ENCODE measurements at regions not wholly inside any gene's neighbourhood (a gene's known extent, or its start where the extent isn't known, plus 50 kb on each side); places are given as distances from the start of the nearest gene placed in this dataset.

- H3K27ac Mint-ChIP-seq, result no peak overlapping the region
- no peaks in the 10 kb centered on the region for H3K9me3 Mint-ChIP-seq
- H3K36me3 Mint-ChIP-seq (ENCODE audit: low read depth), result no peaks in the 10 kb centered on the region
- ATAC-seq (no peak), DNase-seq (no peak)
- no peaks in the 10 kb centered on the region for H3K27me3 Mint-ChIP-seq
- H3K4me1 Mint-ChIP-seq, result no peaks in the 10 kb centered on the region
- no peak overlapping the region for H3K4me3 Mint-ChIP-seq
These were observed 62.1 kb upstream of the CRBN start for GRCh38 chr3:3241596-3241995.

- H3K27me3 Mint-ChIP-seq, result no peaks in the 10 kb centered on the region
- H3K4me3 Mint-ChIP-seq, result no peak overlapping the region
- ATAC-seq (no peak), DNase-seq (no peak)
- no peak overlapping the region for H3K27ac Mint-ChIP-seq
- H3K4me1 Mint-ChIP-seq, result no peaks in the 10 kb centered on the region
- H3K9me3 Mint-ChIP-seq, result no peaks in the 10 kb centered on the region
- H3K36me3 Mint-ChIP-seq (ENCODE audit: low read depth), result no peaks in the 10 kb centered on the region
These were observed 61.5 kb upstream of the CRBN start for GRCh38 chr3:3240986-3241385.

GRCh38 chr3:3237979-3238378, 58.5 kb upstream of the CRBN start:
- no peaks in the 10 kb centered on the region for H3K27me3 Mint-ChIP-seq
- no peaks in the 10 kb centered on the region for H3K4me1 Mint-ChIP-seq
- H3K27ac Mint-ChIP-seq, result no peak overlapping the region
- ATAC-seq, result no peak
- DNase-seq, result no peak
- peaks cover 3% of the 10 kb centered on the region for H3K9me3 Mint-ChIP-seq
- H3K36me3 Mint-ChIP-seq (ENCODE audit: low read depth), result no peaks in the 10 kb centered on the region
- no peak overlapping the region for H3K4me3 Mint-ChIP-seq

- Mint-ChIP-seq H3K4me3 (no peak overlapping the region), H3K9me3 (peaks cover 12% of the 10 kb centered on the region), H3K27me3 (no peaks in the 10 kb centered on the region), H3K27ac (no peak overlapping the region), H3K36me3 (ENCODE audit: low read depth) (no peaks in the 10 kb centered on the region), H3K4me1 (no peaks in the 10 kb centered on the region)
- no peak for ATAC-seq
- DNase-seq, result no peak
These were observed 52.8 kb upstream of the CRBN start for GRCh38 chr3:3232251-3232650.

All from activated naive CD8-positive, alpha-beta T cell treated with anti-CD3 and anti-CD28 coated beads, Interleukin-2, amount 50 U/mL, for 24 hours (primary cell).